Astrocyte (in vitro differentiated cells and primary cell): ENCODE measurements at regions not wholly inside any gene's neighbourhood (a gene's known extent, or its start where the extent isn't known, plus 50 kb on each side); places are given as distances from the start of the nearest gene placed in this dataset.

Source experiments
- CTCF ChIP-seq: IDR thresholded peaks from 2 replicates; pipeline ENCODE4 v1.5.1; 2011; ENCODE audit warnings: low read depth, mild to moderate bottlenecking, inconsistent platforms, low read length, moderate library complexity; ENCODE audit not compliant: insufficient read depth
- EZH2 ChIP-seq: IDR thresholded peaks from 2 replicates; pipeline ENCODE4 v1.6.1; 2012; ENCODE audit warnings: mild to moderate bottlenecking, low read length, inconsistent platforms; ENCODE audit not compliant: insufficient read depth

GRCh38 chr16:61215605-61216004 is 820.6 kb downstream of the CDH8 start:
- TF ChIP-seq CTCF (no peak), EZH2 (no peak)
